ENCODE measurements at regions not wholly inside any gene's neighbourhood (a gene's known extent, or its start where the extent isn't known, plus 50 kb on each side); places are given as distances from the start of the nearest gene placed in this dataset.
"Not testable (repeated sequence)": the region's sequence is repeated elsewhere in the genome, so short reads cannot be mapped to it uniquely, and the experiment has no call there.

- no peak for DNase-seq
Measured at GRCh38 chr6:6749702-6750491, 161.4 kb downstream of the LY86 start.

- no peak for DNase-seq
Measured at GRCh38 chr6:6750594-6751265, 162.2 kb downstream of the LY86 start.

GRCh38 chr6:6751266-6751596 is 162.7 kb downstream of the LY86 start:
- no peak for DNase-seq

- DNase-seq, result no peak
Measured at GRCh38 chr6:6751619-6752023, 163.1 kb downstream of the LY86 start.

- DNase-seq, result no peak
Measured at GRCh38 chr6:6752129-6752528, 163.6 kb downstream of the LY86 start.

- DNase-seq, result no peak
Measured at GRCh38 chr6:6753301-6753700, 164.8 kb downstream of the LY86 start.

- no peak for DNase-seq
Measured at GRCh38 chr6:6756526-6756925, 168.0 kb downstream of the LY86 start.

- DNase-seq, result no peak
Measured at GRCh38 chr6:6758546-6758914, 170.0 kb downstream of the LY86 start.

GRCh38 chr6:6758915-6759654 is 170.6 kb downstream of the LY86 start:
- no peak for DNase-seq

- no peak for DNase-seq
Measured at GRCh38 chr6:6760002-6760401, 171.5 kb downstream of the LY86 start.

GRCh38 chr6:6762566-6762965 is 174.0 kb downstream of the LY86 start:
- not testable (repeated sequence) for DNase-seq

GRCh38 chr6:6764764-6765434 is 176.4 kb downstream of the LY86 start:
- no peak for DNase-seq

- DNase-seq, result no peak
Measured at GRCh38 chr6:6766230-6766905, 177.8 kb downstream of the LY86 start.

GRCh38 chr6:6769466-6769865 is 180.9 kb downstream of the LY86 start:
- DNase-seq, result no peak

GRCh38 chr6:6771224-6771945 is 182.9 kb downstream of the LY86 start:
- DNase-seq, result no peak

- no peak for DNase-seq
Measured at GRCh38 chr6:6771964-6772363, 183.4 kb downstream of the LY86 start.

- DNase-seq, result no peak
Measured at GRCh38 chr6:6772751-6773150, 184.2 kb downstream of the LY86 start.

- no peak for DNase-seq
Measured at GRCh38 chr6:6775074-6775473, 186.6 kb downstream of the LY86 start.

- DNase-seq, result no peak
Measured at GRCh38 chr6:6780231-6780630, 191.7 kb downstream of the LY86 start.

GRCh38 chr6:6781172-6781872 is 192.8 kb downstream of the LY86 start:
- DNase-seq, result no peak

GRCh38 chr6:6781873-6782227 is 193.3 kb downstream of the LY86 start:
- no peak for DNase-seq

- DNase-seq, result no peak
Measured at GRCh38 chr6:6783721-6784120, 195.2 kb downstream of the LY86 start.

Data from activated CD4-positive, CD25-positive, alpha-beta regulatory T cell treated with anti-CD3 and anti-CD28 coated beads, Interleukin-2, amount 50 U/mL, for 72 hours (primary cell).